Stimulated activated CD8-positive, alpha-beta memory T cell treated with anti-CD3 and anti-CD28 coated beads, Interleukin-7, amount 100 ng/mL, for 4 hours (primary cell): ENCODE measurements at regions not wholly inside any gene's neighbourhood (a gene's known extent, or its start where the extent isn't known, plus 50 kb on each side); places are given as distances from the start of the nearest gene placed in this dataset.
"Not testable (repeated sequence)": the region's sequence is repeated elsewhere in the genome, so short reads cannot be mapped to it uniquely, and the experiment has no call there.

Experiments
- DNase-seq, 2 donors: peaks; one replicate each; pipeline ENCODE4 v3.0.0-alpha.2; 2020; ENCODE audit warnings: low read depth in 2 of 2

- not testable (repeated sequence) for DNase-seq
These were observed 183.7 kb upstream of the AKAP13 start for GRCh38 chr15:85196697-85197096.

- not testable (repeated sequence) for DNase-seq
These were observed 182.8 kb upstream of the AKAP13 start for GRCh38 chr15:85197582-85197981.

GRCh38 chr15:85198432-85198831 lies 182.0 kb upstream of the AKAP13 start:
- not testable (repeated sequence) for DNase-seq

GRCh38 chr15:85200215-85200614 lies 180.2 kb upstream of the AKAP13 start:
- not testable (repeated sequence) for DNase-seq

- not testable (repeated sequence) for DNase-seq
These were observed 179.1 kb upstream of the AKAP13 start for GRCh38 chr15:85201118-85201793.

GRCh38 chr15:85204481-85204880 lies 175.9 kb upstream of the AKAP13 start:
- DNase-seq = not testable (repeated sequence)

- not testable (repeated sequence) for DNase-seq
These were observed 146.5 kb upstream of the AKAP13 start for GRCh38 chr15:85233791-85234325.

- not testable (repeated sequence) for DNase-seq
These were observed 145.8 kb upstream of the AKAP13 start for GRCh38 chr15:85234450-85235196.

GRCh38 chr15:85244056-85244455 lies 136.3 kb upstream of the AKAP13 start:
- not testable (repeated sequence) for DNase-seq

- DNase-seq = not testable (repeated sequence)
These were observed 129.4 kb upstream of the AKAP13 start for GRCh38 chr15:85250938-85251542.

GRCh38 chr15:85253196-85253915 lies 127.0 kb upstream of the AKAP13 start:
- DNase-seq = not testable (repeated sequence)

- DNase-seq = not testable (repeated sequence)
These were observed 125.4 kb upstream of the AKAP13 start for GRCh38 chr15:85254961-85255360.

- not testable (repeated sequence) for DNase-seq
These were observed 124.9 kb upstream of the AKAP13 start for GRCh38 chr15:85255502-85255901.

- not testable (repeated sequence) for DNase-seq
These were observed 124.1 kb upstream of the AKAP13 start for GRCh38 chr15:85256009-85256997.

GRCh38 chr15:85258062-85258445 lies 122.3 kb upstream of the AKAP13 start:
- not testable (repeated sequence) for DNase-seq

GRCh38 chr15:85258559-85259209 lies 121.7 kb upstream of the AKAP13 start:
- not testable (repeated sequence) for DNase-seq

- DNase-seq = not testable (repeated sequence)
These were observed 119.9 kb upstream of the AKAP13 start for GRCh38 chr15:85260526-85260925.

GRCh38 chr15:85262461-85263055 lies 117.8 kb upstream of the AKAP13 start:
- not testable (repeated sequence) for DNase-seq

GRCh38 chr15:85263842-85264440 lies 116.5 kb upstream of the AKAP13 start:
- DNase-seq = not testable (repeated sequence)
